GM12891 (cell line): ENCODE measurements at regions not wholly inside any gene's neighbourhood (a gene's known extent, or its start where the extent isn't known, plus 50 kb on each side); places are given as distances from the start of the nearest gene placed in this dataset.

Source experiments
- POLR2A ChIP-seq: IDR thresholded peaks from 2 replicates; pipeline ENCODE4 v1.6.1; 2011; ENCODE audit warnings: low read depth, low read length, control low read depth
- POLR2AphosphoS5 ChIP-seq: IDR thresholded peaks from 2 replicates; pipeline ENCODE4 v1.6.1; 2011; ENCODE audit warnings: low read depth, low read length, control low read depth
- POU2F2 ChIP-seq: IDR thresholded peaks from 2 replicates; pipeline ENCODE4 v1.6.1; 2011; ENCODE audit warnings: low read depth, mild to moderate bottlenecking, control low read depth, low read length, moderate library complexity
- TAF1 ChIP-seq: IDR thresholded peaks from 2 replicates; pipeline ENCODE4 v1.6.1; 2011; ENCODE audit warnings: low read depth, low read length, control low read depth

DNA sequence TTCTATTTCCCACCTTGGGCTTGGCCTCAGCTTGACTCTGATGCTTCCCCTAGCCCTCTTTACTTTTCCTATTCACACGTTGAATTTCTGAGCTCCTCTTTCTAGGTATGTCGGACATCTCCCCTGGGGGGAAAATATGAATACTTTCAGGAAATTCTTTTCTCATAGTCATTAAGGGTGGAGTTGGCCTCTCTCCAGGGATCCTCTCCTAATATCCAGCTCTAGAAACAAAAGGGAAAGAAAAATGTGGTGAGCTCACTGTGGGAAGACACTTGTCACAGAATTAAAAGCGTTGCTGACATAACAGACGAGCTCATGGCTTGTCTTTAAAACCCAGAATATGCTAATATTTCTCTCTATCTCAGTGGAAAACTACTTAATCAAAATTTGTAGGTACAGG, 132.7 kb upstream of the MEX3C start:
- TF ChIP-seq POLR2AphosphoS5: no peak
- TF ChIP-seq TAF1: no peak
- no peak for TF ChIP-seq POLR2A
- no peak for TF ChIP-seq POU2F2
